ENCODE measurements at regions not wholly inside any gene's neighbourhood (a gene's known extent, or its start where the extent isn't known, plus 50 kb on each side); places are given as distances from the start of the nearest gene placed in this dataset.

- no peak for DNase-seq
- no peaks in the 10 kb centered on the region for H3K4me1 Mint-ChIP-seq
- H3K27me3 Mint-ChIP-seq = no peaks in the 10 kb centered on the region
- no peak overlapping the region for H3K27ac Mint-ChIP-seq
- no peaks in the 10 kb centered on the region for H3K36me3 Mint-ChIP-seq
- H3K4me3 Mint-ChIP-seq = no peak overlapping the region
- no peaks in the 10 kb centered on the region for H3K9me3 Mint-ChIP-seq
Measured at GRCh38 chr13:85520445-85520844, 278.8 kb downstream of the SLITRK6 start.

GRCh38 chr13:85519363-85519762 is 279.9 kb downstream of the SLITRK6 start:
- H3K9me3 Mint-ChIP-seq = no peaks in the 10 kb centered on the region
- H3K36me3 Mint-ChIP-seq = no peaks in the 10 kb centered on the region
- no peaks in the 10 kb centered on the region for H3K27me3 Mint-ChIP-seq
- H3K4me1 Mint-ChIP-seq = no peaks in the 10 kb centered on the region
- no peak for DNase-seq
- H3K27ac Mint-ChIP-seq = no peak overlapping the region
- no peak overlapping the region for H3K4me3 Mint-ChIP-seq

- no peak for DNase-seq
- no peak overlapping the region for H3K4me3 Mint-ChIP-seq
- H3K4me1 Mint-ChIP-seq = no peaks in the 10 kb centered on the region
- no peak overlapping the region for H3K27ac Mint-ChIP-seq
- no peaks in the 10 kb centered on the region for H3K27me3 Mint-ChIP-seq
- H3K9me3 Mint-ChIP-seq = no peaks in the 10 kb centered on the region
- no peaks in the 10 kb centered on the region for H3K36me3 Mint-ChIP-seq
Measured at GRCh38 chr13:85512421-85512820, 286.8 kb downstream of the SLITRK6 start.

GRCh38 chr13:85509512-85509911 is 289.7 kb downstream of the SLITRK6 start:
- DNase-seq = no peak
- Mint-ChIP-seq H3K27me3 (no peaks in the 10 kb centered on the region), H3K27ac (no peak overlapping the region), H3K9me3 (no peaks in the 10 kb centered on the region), H3K4me1 (no peaks in the 10 kb centered on the region), H3K36me3 (no peaks in the 10 kb centered on the region), H3K4me3 (no peak overlapping the region)

- no peaks in the 10 kb centered on the region for H3K9me3 Mint-ChIP-seq
- DNase-seq = no peak
- no peaks in the 10 kb centered on the region for H3K27me3 Mint-ChIP-seq
- no peak overlapping the region for H3K4me3 Mint-ChIP-seq
- no peaks in the 10 kb centered on the region for H3K36me3 Mint-ChIP-seq
- H3K27ac Mint-ChIP-seq = no peak overlapping the region
- no peaks in the 10 kb centered on the region for H3K4me1 Mint-ChIP-seq
Measured at GRCh38 chr13:85508683-85509329, 290.4 kb downstream of the SLITRK6 start.

- no peaks in the 10 kb centered on the region for H3K27me3 Mint-ChIP-seq
- H3K4me3 Mint-ChIP-seq = no peak overlapping the region
- H3K27ac Mint-ChIP-seq = no peak overlapping the region
- no peaks in the 10 kb centered on the region for H3K9me3 Mint-ChIP-seq
- no peaks in the 10 kb centered on the region for H3K4me1 Mint-ChIP-seq
- DNase-seq = no peak
- no peaks in the 10 kb centered on the region for H3K36me3 Mint-ChIP-seq
Measured at GRCh38 chr13:85503797-85504196, 295.4 kb downstream of the SLITRK6 start.

- Mint-ChIP-seq H3K9me3 (no peaks in the 10 kb centered on the region), H3K27me3 (no peaks in the 10 kb centered on the region), H3K36me3 (no peaks in the 10 kb centered on the region), H3K4me3 (no peak overlapping the region), H3K4me1 (no peaks in the 10 kb centered on the region), H3K27ac (no peak overlapping the region)
- DNase-seq = no peak
Measured at GRCh38 chr13:85501616-85502015, 297.6 kb downstream of the SLITRK6 start.

GRCh38 chr13:85500696-85501256 is 298.4 kb downstream of the SLITRK6 start:
- no peaks in the 10 kb centered on the region for H3K27me3 Mint-ChIP-seq
- no peak overlapping the region for H3K27ac Mint-ChIP-seq
- no peak for DNase-seq
- no peaks in the 10 kb centered on the region for H3K4me1 Mint-ChIP-seq
- H3K9me3 Mint-ChIP-seq = no peaks in the 10 kb centered on the region
- no peaks in the 10 kb centered on the region for H3K36me3 Mint-ChIP-seq
- no peak overlapping the region for H3K4me3 Mint-ChIP-seq

- Mint-ChIP-seq H3K9me3 (no peaks in the 10 kb centered on the region), H3K36me3 (no peaks in the 10 kb centered on the region), H3K27ac (no peak overlapping the region), H3K27me3 (no peaks in the 10 kb centered on the region), H3K4me1 (no peaks in the 10 kb centered on the region), H3K4me3 (no peak overlapping the region)
- no peak for DNase-seq
Measured at GRCh38 chr13:85498774-85499173, 300.4 kb downstream of the SLITRK6 start.

GRCh38 chr13:85497652-85498051 is 301.6 kb downstream of the SLITRK6 start:
- DNase-seq = no peak
- Mint-ChIP-seq H3K4me3 (no peak overlapping the region), H3K27ac (no peak overlapping the region), H3K27me3 (no peaks in the 10 kb centered on the region), H3K4me1 (no peaks in the 10 kb centered on the region), H3K9me3 (no peaks in the 10 kb centered on the region), H3K36me3 (no peaks in the 10 kb centered on the region)

GRCh38 chr13:85492283-85492682 is 306.9 kb downstream of the SLITRK6 start:
- Mint-ChIP-seq H3K9me3 (no peaks in the 10 kb centered on the region), H3K4me3 (no peak overlapping the region), H3K4me1 (no peaks in the 10 kb centered on the region), H3K27me3 (no peaks in the 10 kb centered on the region), H3K36me3 (no peaks in the 10 kb centered on the region), H3K27ac (no peak overlapping the region)
- no peak for DNase-seq

GRCh38 chr13:85486663-85487062 is 312.6 kb downstream of the SLITRK6 start:
- H3K4me3 Mint-ChIP-seq = no peak overlapping the region
- no peaks in the 10 kb centered on the region for H3K4me1 Mint-ChIP-seq
- DNase-seq = no peak
- H3K9me3 Mint-ChIP-seq = no peaks in the 10 kb centered on the region
- no peaks in the 10 kb centered on the region for H3K27me3 Mint-ChIP-seq
- no peak overlapping the region for H3K27ac Mint-ChIP-seq
- no peaks in the 10 kb centered on the region for H3K36me3 Mint-ChIP-seq

- no peaks in the 10 kb centered on the region for H3K4me1 Mint-ChIP-seq
- no peak overlapping the region for H3K27ac Mint-ChIP-seq
- H3K4me3 Mint-ChIP-seq = no peak overlapping the region
- DNase-seq = no peak
- H3K27me3 Mint-ChIP-seq = no peaks in the 10 kb centered on the region
- H3K36me3 Mint-ChIP-seq = no peaks in the 10 kb centered on the region
- H3K9me3 Mint-ChIP-seq = no peaks in the 10 kb centered on the region
Measured at GRCh38 chr13:85473144-85473543, 326.1 kb downstream of the SLITRK6 start.

- no peaks in the 10 kb centered on the region for H3K27me3 Mint-ChIP-seq
- no peaks in the 10 kb centered on the region for H3K9me3 Mint-ChIP-seq
- no peak for DNase-seq
- H3K4me1 Mint-ChIP-seq = no peaks in the 10 kb centered on the region
- no peak overlapping the region for H3K27ac Mint-ChIP-seq
- no peak overlapping the region for H3K4me3 Mint-ChIP-seq
- no peaks in the 10 kb centered on the region for H3K36me3 Mint-ChIP-seq
Measured at GRCh38 chr13:85469320-85469719, 329.9 kb downstream of the SLITRK6 start.

- no peak overlapping the region for H3K4me3 Mint-ChIP-seq
- H3K36me3 Mint-ChIP-seq = no peaks in the 10 kb centered on the region
- no peaks in the 10 kb centered on the region for H3K27me3 Mint-ChIP-seq
- H3K4me1 Mint-ChIP-seq = no peaks in the 10 kb centered on the region
- DNase-seq = no peak
- no peak overlapping the region for H3K27ac Mint-ChIP-seq
- peaks cover 2% of the 10 kb centered on the region for H3K9me3 Mint-ChIP-seq
Measured at GRCh38 chr13:85462792-85463425, 336.3 kb downstream of the SLITRK6 start.

GRCh38 chr13:85461621-85462020 is 337.6 kb downstream of the SLITRK6 start:
- peaks cover 7% of the 10 kb centered on the region for H3K9me3 Mint-ChIP-seq
- no peak for DNase-seq
- H3K36me3 Mint-ChIP-seq = no peaks in the 10 kb centered on the region
- no peak overlapping the region for H3K27ac Mint-ChIP-seq
- H3K27me3 Mint-ChIP-seq = no peaks in the 10 kb centered on the region
- no peak overlapping the region for H3K4me3 Mint-ChIP-seq
- H3K4me1 Mint-ChIP-seq = no peaks in the 10 kb centered on the region

Measured in activated naive CD8-positive, alpha-beta T cell treated with anti-CD3 and anti-CD28 coated beads for 36 hours (primary cell).